GM18861 (cell line): ENCODE measurements at regions not wholly inside any gene's neighbourhood (a gene's known extent, or its start where the extent isn't known, plus 50 kb on each side); places are given as distances from the start of the nearest gene placed in this dataset.

Source experiments
- ATAC-seq: cut with Tn5 transposase; IDR thresholded peaks from one replicate; pipeline ENCODE4 v1.9.1; 2021; ENCODE audit not compliant: unreplicated experiment

- no peak for ATAC-seq
Measured at GRCh38 chr12:14273913-14274311, 91.6 kb upstream of the ATF7IP start.

GRCh38 chr12:14275111-14275510 lies 90.4 kb upstream of the ATF7IP start:
- no peak for ATAC-seq

GRCh38 chr12:14275886-14276285 lies 89.6 kb upstream of the ATF7IP start:
- ATAC-seq, result no peak

GRCh38 chr12:14278294-14278953 lies 87.1 kb upstream of the ATF7IP start:
- no peak for ATAC-seq

GRCh38 chr12:14279845-14280244 lies 85.6 kb upstream of the ATF7IP start:
- no peak for ATAC-seq

- ATAC-seq, result no peak
Measured at GRCh38 chr12:14280921-14281320, 84.6 kb upstream of the ATF7IP start.

GRCh38 chr12:14281539-14281938 lies 83.9 kb upstream of the ATF7IP start:
- ATAC-seq, result no peak

GRCh38 chr12:14283489-14284144 lies 81.9 kb upstream of the ATF7IP start:
- peak; percentile 34 for ATAC-seq

- ATAC-seq, result peak; percentile 44
Measured at GRCh38 chr12:14284184-14284722, 81.2 kb upstream of the ATF7IP start.

GRCh38 chr12:14289601-14290000 lies 75.9 kb upstream of the ATF7IP start:
- no peak for ATAC-seq

- no peak for ATAC-seq
Measured at GRCh38 chr12:14290951-14291350, 74.5 kb upstream of the ATF7IP start.

GRCh38 chr12:14303661-14304155 lies 61.8 kb upstream of the ATF7IP start:
- ATAC-seq, result no peak

- no peak for ATAC-seq
Measured at GRCh38 chr12:14307004-14307403, 58.5 kb upstream of the ATF7IP start.

GRCh38 chr12:14308516-14308915 lies 57.0 kb upstream of the ATF7IP start:
- ATAC-seq, result no peak

GRCh38 chr12:14310866-14311265 lies 54.6 kb upstream of the ATF7IP start:
- no peak for ATAC-seq

- ATAC-seq, result no peak
Measured at GRCh38 chr12:14313379-14314138, 51.9 kb upstream of the ATF7IP start.

- peak; percentile 43 for ATAC-seq
Measured at GRCh38 chr12:14314801-14315200, 50.7 kb upstream of the ATF7IP start.

- no peak for ATAC-seq
Measured at GRCh38 chr12:14315501-14315900, 50.0 kb upstream of the ATF7IP start.
